SH-SY5Y (cell line): ENCODE measurements at regions not wholly inside any gene's neighbourhood (a gene's known extent, or its start where the extent isn't known, plus 50 kb on each side); places are given as distances from the start of the nearest gene placed in this dataset.

ENCODE experiments used
- GATA2 ChIP-seq: IDR thresholded peaks from 2 replicates; pipeline ENCODE4 v1.6.1; 2011; ENCODE audit warnings: mild to moderate bottlenecking, low read depth, low read length
- GATA3 ChIP-seq: IDR thresholded peaks from 2 replicates; pipeline ENCODE4 v1.6.1; 2011; ENCODE audit warnings: low read depth, mild to moderate bottlenecking, low read length, moderate library complexity

- TF ChIP-seq GATA3 = no peak
- TF ChIP-seq GATA2 = no peak
Observed at GRCh38 chr14:105765893-105766614, 239.7 kb downstream of the TMEM121 start.
